C4-2B (cell line): ENCODE measurements at regions not wholly inside any gene's neighbourhood (a gene's known extent, or its start where the extent isn't known, plus 50 kb on each side); places are given as distances from the start of the nearest gene placed in this dataset.

Experiments used
- ZFX ChIP-seq: fragments of 450-650 bp; IDR thresholded peaks from 2 replicates; pipeline ENCODE4 v1.6.1; 2017
- TF ChIP-seq, protein P1 (sequence below): fragments of 450-650 bp; conservative IDR thresholded peaks from 2 replicates; pipeline ENCODE4 v1.5.1; 2017; ENCODE audit warnings: mild to moderate bottlenecking

DNA sequence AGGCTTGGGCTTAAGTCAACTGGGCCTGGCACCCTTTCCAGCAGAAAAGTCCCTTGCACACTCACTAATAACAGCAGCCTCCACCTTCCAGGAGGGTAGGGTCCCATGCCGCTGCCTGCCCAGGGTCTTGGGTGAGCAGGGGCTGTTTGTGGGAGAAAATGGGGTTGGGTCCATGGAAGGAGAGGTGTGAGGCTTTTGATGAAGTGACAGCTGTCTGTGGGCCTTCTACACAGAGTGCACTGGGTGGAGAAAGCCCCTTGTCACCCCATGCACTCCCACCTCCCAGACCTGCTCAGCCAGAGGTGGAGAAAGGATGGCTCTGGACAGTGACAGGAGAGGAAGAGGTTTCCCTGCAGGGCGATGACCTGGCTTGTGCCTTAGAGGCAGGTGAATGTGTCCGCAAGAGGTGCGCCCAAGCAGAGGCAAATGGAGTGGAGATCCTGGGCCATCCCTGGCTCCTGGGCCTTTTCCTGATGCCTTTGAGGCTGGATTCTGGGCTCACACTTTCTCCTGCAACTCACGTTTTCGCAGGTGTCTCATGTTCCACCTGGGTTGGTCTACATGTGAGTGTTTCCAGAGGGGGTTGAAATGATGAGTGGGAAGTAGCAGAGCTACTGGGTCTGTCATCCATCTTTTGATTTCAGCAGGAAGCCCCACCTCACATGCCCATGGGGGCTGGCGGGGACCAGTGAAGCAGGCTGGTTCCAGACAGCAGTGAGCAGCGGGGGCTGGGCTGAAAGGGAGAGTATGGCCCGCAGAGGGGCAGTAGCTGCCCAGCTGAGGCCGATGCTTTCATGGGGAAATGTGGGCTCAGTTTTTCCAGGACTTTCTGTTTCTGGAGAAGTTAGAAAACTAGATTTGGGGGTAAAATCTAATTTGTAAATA is 85.2 kb upstream of the PRR23E start:
- TF ChIP-seq, protein P1, sequence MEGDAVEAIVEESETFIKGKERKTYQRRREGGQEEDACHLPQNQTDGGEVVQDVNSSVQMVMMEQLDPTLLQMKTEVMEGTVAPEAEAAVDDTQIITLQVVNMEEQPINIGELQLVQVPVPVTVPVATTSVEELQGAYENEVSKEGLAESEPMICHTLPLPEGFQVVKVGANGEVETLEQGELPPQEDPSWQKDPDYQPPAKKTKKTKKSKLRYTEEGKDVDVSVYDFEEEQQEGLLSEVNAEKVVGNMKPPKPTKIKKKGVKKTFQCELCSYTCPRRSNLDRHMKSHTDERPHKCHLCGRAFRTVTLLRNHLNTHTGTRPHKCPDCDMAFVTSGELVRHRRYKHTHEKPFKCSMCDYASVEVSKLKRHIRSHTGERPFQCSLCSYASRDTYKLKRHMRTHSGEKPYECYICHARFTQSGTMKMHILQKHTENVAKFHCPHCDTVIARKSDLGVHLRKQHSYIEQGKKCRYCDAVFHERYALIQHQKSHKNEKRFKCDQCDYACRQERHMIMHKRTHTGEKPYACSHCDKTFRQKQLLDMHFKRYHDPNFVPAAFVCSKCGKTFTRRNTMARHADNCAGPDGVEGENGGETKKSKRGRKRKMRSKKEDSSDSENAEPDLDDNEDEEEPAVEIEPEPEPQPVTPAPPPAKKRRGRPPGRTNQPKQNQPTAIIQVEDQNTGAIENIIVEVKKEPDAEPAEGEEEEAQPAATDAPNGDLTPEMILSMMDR = no peak
- TF ChIP-seq ZFX = no peak
